ENCODE measurements at regions not wholly inside any gene's neighbourhood (a gene's known extent, or its start where the extent isn't known, plus 50 kb on each side); places are given as distances from the start of the nearest gene placed in this dataset.

DNA sequence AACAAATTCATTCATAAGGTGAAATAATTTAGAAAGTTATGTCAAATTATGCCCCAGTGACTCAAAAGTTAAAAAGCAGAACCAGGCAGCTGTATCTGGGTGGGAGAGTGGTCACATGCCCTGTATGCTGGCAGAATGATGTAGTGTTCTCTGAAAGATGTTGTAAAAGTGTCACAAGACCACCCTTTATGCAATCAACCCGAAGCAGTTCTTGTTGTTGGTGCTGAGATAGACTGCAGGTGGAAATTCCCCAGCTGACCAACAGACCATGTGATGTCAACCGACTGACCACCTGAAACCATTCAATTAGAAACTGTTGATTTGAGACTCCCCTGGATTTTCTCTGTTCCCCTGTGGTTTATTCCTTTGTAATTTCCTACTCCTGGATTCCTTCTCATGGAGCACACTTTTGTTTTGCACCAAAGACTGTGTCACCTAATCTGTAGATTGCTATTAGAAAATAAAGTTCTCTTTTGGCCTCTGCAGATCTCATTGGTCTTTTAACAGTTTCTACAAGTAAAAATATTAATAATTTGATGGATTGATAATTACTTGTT, 1341.3 kb upstream of the LRRTM1 start:
- H3K4me2 ChIP-seq, result no peak overlapping the region
- no peaks in the 10 kb centered on the region for H4K20me1 ChIP-seq
- no peak overlapping the region for H3K4me3 ChIP-seq
- TF ChIP-seq Cebpa-rat (IDR thresholded peaks at IDR 0.05), result no peak
- H3K27me3 ChIP-seq, result no peaks in the 10 kb centered on the region
- no peak overlapping the region for H3K27ac ChIP-seq
- H3K9me3 ChIP-seq, result no peaks in the 10 kb centered on the region
- no peaks in the 10 kb centered on the region for H3K36me3 ChIP-seq
- H3K9ac ChIP-seq, result no peak overlapping the region
- no peaks in the 10 kb centered on the region for H3K4me1 ChIP-seq

DNA sequence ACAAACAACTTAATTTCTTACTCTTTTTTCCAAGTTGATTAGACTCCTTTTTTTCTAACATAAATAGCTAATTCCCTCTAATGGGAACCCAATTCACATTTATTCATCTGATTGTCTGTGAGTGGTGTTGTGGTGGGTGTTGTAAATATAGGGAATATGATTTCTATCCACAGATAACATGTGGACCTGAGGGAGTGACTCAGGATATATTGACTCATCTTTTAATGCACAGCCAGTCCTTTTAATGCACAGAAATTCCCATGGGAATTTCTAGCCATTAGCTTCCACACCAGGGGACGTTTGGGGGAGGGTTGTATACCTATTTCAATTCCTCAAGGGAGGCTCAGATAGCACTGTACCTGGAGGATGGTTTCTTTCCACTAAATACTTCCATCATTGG, 1339.6 kb upstream of the LRRTM1 start:
- no peak for TF ChIP-seq Cebpa-rat (IDR thresholded peaks at IDR 0.05)
- no peaks in the 10 kb centered on the region for H3K9me3 ChIP-seq
- H3K4me1 ChIP-seq, result no peaks in the 10 kb centered on the region
- H3K27ac ChIP-seq, result no peak overlapping the region
- no peaks in the 10 kb centered on the region for H3K27me3 ChIP-seq
- H4K20me1 ChIP-seq, result no peaks in the 10 kb centered on the region
- no peak overlapping the region for H3K9ac ChIP-seq
- H3K4me3 ChIP-seq, result no peak overlapping the region
- no peak overlapping the region for H3K4me2 ChIP-seq
- no peaks in the 10 kb centered on the region for H3K36me3 ChIP-seq

DNA sequence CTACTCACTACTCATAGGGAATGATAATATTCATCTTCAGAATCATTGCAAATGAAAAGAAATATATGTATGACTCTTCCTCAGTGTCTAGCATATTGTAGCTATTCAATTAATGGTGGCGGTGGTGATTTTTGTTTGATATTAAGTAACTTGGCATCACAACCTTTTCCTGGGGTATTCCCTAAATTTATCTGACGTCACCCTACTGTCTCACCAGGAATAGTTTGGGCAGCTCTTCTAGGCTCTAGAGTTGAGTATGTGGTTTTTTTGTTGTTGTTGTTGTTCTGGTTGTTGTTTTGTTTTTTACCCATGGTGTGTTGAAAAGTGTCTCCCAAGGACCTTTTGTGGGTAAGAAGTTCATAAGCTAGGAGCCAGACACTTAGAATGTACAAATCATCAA, 1320.3 kb upstream of the LRRTM1 start:
- Histone ChIP-seq H3K4me2 (no peak overlapping the region), H3K27me3 (no peaks in the 10 kb centered on the region), H3K9ac (no peak overlapping the region), H3K4me1 (no peaks in the 10 kb centered on the region), H3K9me3 (no peaks in the 10 kb centered on the region), H3K27ac (no peak overlapping the region), H3K36me3 (no peaks in the 10 kb centered on the region), H3K4me3 (no peak overlapping the region), H4K20me1 (no peaks in the 10 kb centered on the region)
- no peak for TF ChIP-seq Cebpa-rat (IDR thresholded peaks at IDR 0.05)

DNA sequence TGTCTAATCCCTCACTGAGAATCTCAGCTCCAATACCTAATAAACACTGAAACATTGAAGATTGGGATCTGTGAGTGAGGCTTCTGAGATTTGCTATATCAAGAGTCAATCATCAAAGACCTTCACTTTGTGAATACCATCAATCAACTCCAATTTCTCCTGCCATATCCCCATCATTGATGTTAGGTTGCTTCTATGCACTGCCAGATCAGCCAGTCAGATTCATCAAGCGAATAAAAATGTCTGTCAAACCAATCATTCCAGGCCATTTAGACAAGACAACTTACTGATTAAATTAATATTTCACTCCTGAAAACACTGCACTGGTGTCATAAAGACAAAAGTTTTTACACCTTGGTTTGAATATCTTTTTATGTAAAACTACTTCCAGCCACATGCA, 1295.5 kb upstream of the LRRTM1 start:
- Histone ChIP-seq H3K9ac (no peak overlapping the region), H3K36me3 (no peaks in the 10 kb centered on the region), H3K27me3 (no peaks in the 10 kb centered on the region), H3K4me3 (no peak overlapping the region), H3K4me1 (no peaks in the 10 kb centered on the region), H3K27ac (no peak overlapping the region), H3K9me3 (no peaks in the 10 kb centered on the region), H4K20me1 (no peaks in the 10 kb centered on the region), H3K4me2 (no peak overlapping the region)
- no peak for TF ChIP-seq Cebpa-rat (IDR thresholded peaks at IDR 0.05)

- H3K36me3 ChIP-seq, result no peaks in the 10 kb centered on the region
Measured at GRCh38 chr2:81598453-81598852, 1293.9 kb upstream of the LRRTM1 start.

DNA sequence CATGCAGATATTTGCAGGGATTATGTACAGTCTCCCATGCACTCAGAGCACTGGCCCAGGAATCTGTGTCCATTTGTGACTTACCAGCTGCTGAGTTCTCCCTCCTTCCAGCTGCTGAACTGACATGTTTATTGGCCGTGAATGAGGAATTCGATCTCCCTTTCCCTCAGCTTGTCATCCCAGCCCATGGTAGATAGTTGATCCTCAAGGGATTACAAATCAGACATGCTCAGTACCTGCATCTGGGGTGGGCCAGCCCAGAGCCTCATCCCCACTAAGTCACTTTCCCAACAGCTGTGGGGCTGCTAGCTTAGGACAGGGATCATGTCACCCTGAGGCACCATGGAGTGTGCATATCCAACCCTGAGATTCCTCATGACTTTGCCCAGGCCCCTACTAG, 1284.9 kb upstream of the LRRTM1 start:
- Histone ChIP-seq H3K4me3 (no peak overlapping the region), H3K27ac (no peak overlapping the region), H3K27me3 (no peaks in the 10 kb centered on the region), H3K9ac (no peak overlapping the region), H4K20me1 (no peaks in the 10 kb centered on the region), H3K36me3 (no peaks in the 10 kb centered on the region), H3K4me2 (no peak overlapping the region), H3K4me1 (no peaks in the 10 kb centered on the region), H3K9me3 (no peaks in the 10 kb centered on the region)
- no peak for TF ChIP-seq Cebpa-rat (IDR thresholded peaks at IDR 0.05)

More at GRCh38 chr2:81598453-81598852, 1293.9 kb upstream of the LRRTM1 start:
- H4K20me1 ChIP-seq, result no peaks in the 10 kb centered on the region
- H3K27me3 ChIP-seq, result no peaks in the 10 kb centered on the region
- no peak overlapping the region for H3K4me3 ChIP-seq
- H3K4me1 ChIP-seq, result no peaks in the 10 kb centered on the region
- H3K9ac ChIP-seq, result no peak overlapping the region
- no peaks in the 10 kb centered on the region for H3K9me3 ChIP-seq
- no peak for TF ChIP-seq Cebpa-rat (IDR thresholded peaks at IDR 0.05)
- H3K27ac ChIP-seq, result no peak overlapping the region
- H3K4me2 ChIP-seq, result no peak overlapping the region

DNA sequence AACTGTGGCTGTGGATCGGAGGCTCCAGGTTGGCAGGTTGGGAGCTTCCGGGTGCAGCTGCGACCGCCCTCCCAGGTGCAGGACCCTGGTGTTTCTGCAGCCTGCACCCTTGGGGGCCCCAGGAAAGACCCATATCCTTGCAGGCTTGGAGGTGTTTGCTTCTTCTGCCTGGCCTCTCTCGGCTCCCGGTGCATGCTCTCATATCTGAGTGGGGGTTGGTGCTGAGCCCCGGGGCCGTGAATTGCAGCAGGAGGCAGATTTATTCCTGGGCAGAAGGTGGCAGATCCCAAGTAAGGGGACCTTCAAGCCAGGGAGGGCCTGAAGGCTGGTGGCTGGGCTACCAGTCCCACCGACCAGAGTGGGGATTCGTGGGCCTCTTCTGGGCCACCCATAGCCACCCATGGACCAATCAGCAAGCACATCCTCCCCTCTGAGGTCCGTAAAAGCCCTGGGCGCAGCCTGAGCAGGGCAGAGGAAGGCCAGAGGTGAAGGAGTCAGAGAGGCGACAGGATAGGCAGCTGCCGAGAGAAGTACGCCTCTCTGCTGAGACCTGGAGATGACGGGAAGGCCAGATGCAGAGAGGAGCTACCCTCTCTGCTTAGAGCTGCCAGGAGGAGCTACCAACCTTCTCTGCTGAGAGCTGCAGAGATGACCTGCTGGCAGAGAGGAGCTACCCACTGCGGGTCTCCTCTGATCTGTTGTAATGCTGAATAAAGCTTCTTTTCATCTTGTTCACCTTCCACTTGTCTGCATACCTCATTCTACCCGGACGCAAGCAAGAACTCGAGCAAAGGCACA, 1279.0 kb upstream of the LRRTM1 start:
- no peak overlapping the region for H3K4me2 ChIP-seq
- no peak for TF ChIP-seq Cebpa-rat (IDR thresholded peaks at IDR 0.05)
- H3K4me1 ChIP-seq, result no peaks in the 10 kb centered on the region
- H4K20me1 ChIP-seq, result no peaks in the 10 kb centered on the region
- H3K27ac ChIP-seq, result no peak overlapping the region
- H3K9me3 ChIP-seq, result no peaks in the 10 kb centered on the region
- H3K4me3 ChIP-seq, result no peak overlapping the region
- no peaks in the 10 kb centered on the region for H3K36me3 ChIP-seq
- no peak overlapping the region for H3K9ac ChIP-seq
- H3K27me3 ChIP-seq, result no peaks in the 10 kb centered on the region

GRCh38 chr2:81576713-81577112, 1272.2 kb upstream of the LRRTM1 start:
- no peak for TF ChIP-seq Cebpa-rat (IDR thresholded peaks at IDR 0.05)
- Histone ChIP-seq H3K36me3 (no peaks in the 10 kb centered on the region), H3K27ac (no peak overlapping the region), H3K9me3 (no peaks in the 10 kb centered on the region), H4K20me1 (no peaks in the 10 kb centered on the region), H3K9ac (no peak overlapping the region), H3K4me1 (no peaks in the 10 kb centered on the region), H3K27me3 (no peaks in the 10 kb centered on the region), H3K4me2 (no peak overlapping the region), H3K4me3 (no peak overlapping the region)

DNA sequence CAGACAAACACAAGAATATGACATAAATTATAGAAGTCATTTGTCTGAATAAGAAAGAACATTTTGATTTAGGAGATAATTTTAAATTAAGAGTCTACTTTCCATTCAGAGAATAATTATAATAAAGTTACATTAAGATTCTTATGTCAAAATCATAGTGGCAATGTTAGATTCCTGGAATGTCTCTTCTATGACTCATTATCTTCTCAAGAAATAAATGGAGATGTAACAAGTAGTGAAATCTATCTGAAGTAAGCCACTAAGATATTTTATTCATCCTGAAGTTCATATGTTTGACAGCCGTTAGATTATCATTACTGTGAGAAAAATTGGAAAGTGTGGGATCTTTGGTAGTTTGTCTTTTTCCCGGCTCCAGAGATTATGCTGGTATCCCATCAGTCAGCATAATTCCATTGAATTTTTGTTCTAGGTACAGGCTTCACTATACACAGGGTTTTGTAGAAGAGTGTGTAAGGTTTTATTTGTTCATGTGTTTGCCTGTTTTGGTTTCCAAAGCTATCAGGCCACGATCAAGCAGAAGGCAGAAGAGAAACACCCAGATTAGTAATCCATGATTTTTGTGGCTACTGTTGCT, 1246.6 kb upstream of the LRRTM1 start:
- Histone ChIP-seq H3K36me3 (no peaks in the 10 kb centered on the region), H3K9ac (no peak overlapping the region), H4K20me1 (no peaks in the 10 kb centered on the region), H3K27ac (no peak overlapping the region), H3K4me3 (no peak overlapping the region), H3K9me3 (no peaks in the 10 kb centered on the region), H3K4me2 (no peak overlapping the region), H3K27me3 (no peaks in the 10 kb centered on the region), H3K4me1 (no peaks in the 10 kb centered on the region)
- no peak for TF ChIP-seq Cebpa-rat (IDR thresholded peaks at IDR 0.05)

DNA sequence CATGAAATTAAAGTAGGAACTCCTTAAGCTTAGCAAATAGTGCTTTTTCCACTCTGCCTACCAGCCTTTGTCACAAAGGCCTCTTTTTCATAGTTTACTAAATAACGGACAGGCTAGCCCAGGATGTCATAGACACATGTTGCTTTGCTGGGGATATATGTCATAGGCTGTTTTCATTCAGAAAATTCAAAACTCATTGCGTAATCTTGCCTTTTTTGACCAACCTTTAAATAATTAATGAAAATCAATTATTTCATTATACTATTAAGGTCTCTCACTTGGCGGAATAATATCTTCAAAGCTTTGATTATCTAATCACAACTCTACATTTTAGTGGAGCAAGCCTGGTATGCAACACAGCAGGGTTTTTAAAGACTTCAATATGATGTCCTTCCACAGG, 1245.7 kb upstream of the LRRTM1 start:
- Histone ChIP-seq H3K4me2 (no peak overlapping the region), H3K9me3 (no peaks in the 10 kb centered on the region), H3K4me1 (no peaks in the 10 kb centered on the region), H3K36me3 (no peaks in the 10 kb centered on the region), H3K27me3 (no peaks in the 10 kb centered on the region), H3K9ac (no peak overlapping the region), H3K4me3 (no peak overlapping the region), H3K27ac (no peak overlapping the region), H4K20me1 (no peaks in the 10 kb centered on the region)
- TF ChIP-seq Cebpa-rat (IDR thresholded peaks at IDR 0.05), result no peak; the same call in 1 of the 2 replicates
